GM12878 (cell line): ENCODE measurements at regions not wholly inside any gene's neighbourhood (a gene's known extent, or its start where the extent isn't known, plus 50 kb on each side); places are given as distances from the start of the nearest gene placed in this dataset.

Experiments used
- ATAC-seq: fragments of 200-7000 bp; cut with Tn5 transposase; 3 replicates; pipeline ENCODE4 v1.9.1; 2020; ENCODE audit warnings: mild to moderate bottlenecking, moderate library complexity
- BruUV-seq: library from RNA; stranded (reverse); fragments of 400-500 nt; replicated peaks from 2 replicates; lab custom pipeline; 2021; lab: Mats Ljungman, UMichigan
- CTCF ChIA-PET: fragments of 300-600 bp; sonication (Branson Sonifier 250); formaldehyde crosslinking; extraction: SDS; loops from one replicate; lab custom pipeline; 2021; ENCODE audit warnings: inconsistent platforms; lab: Yijun Ruan, JAX
- POLR2A ChIA-PET: fragments of 350-600 bp; formaldehyde crosslinking; extraction: SDS; loops from one replicate; lab custom pipeline; 2021; ENCODE audit warnings: inconsistent platforms; lab: Charles Lee
- RAD21 ChIA-PET: fragments of 300-600 bp; sonication (Branson Sonifier 250); formaldehyde crosslinking; loops from one replicate; lab custom pipeline; 2023; ENCODE audit warnings: antibody characterized with exemption; ENCODE audit not compliant: unreplicated experiment; lab: Charles Lee
- SMC1A ChIA-PET: fragments of 300-600 bp; sonication (Branson Sonifier 250); formaldehyde crosslinking; loops from one replicate; lab custom pipeline; 2023; ENCODE audit not compliant: unreplicated experiment, uncharacterized antibody; lab: Charles Lee
- DNase-seq: peaks from one replicate; pipeline ENCODE4 v3.0.0-alpha.2; 2011; ENCODE audit warnings: low read depth, low spot score
- FAIRE-seq: peaks from 3 replicates; lab custom pipeline; 2011; peaks lifted over from hg19 to GRCh38; lab: Jason Lieb, UNC
- H2AFZ ChIP-seq: 2 replicates; pipeline ENCODE4 v1.6.0; 2011; ENCODE audit warnings: low read depth, low read length, control low read depth; ENCODE audit not compliant: control insufficient read depth
- H3K27ac ChIP-seq: 2 replicates; pipeline ENCODE4 v1.5.1; 2011; ENCODE audit warnings: control low read depth; ENCODE audit not compliant: control insufficient read depth, insufficient read depth
- H3K27me3 ChIP-seq, 2 experiments: replicated peaks in 1 of 2; 2 replicates each; pipeline versions ENCODE4 v1.6.0 to v1.6.1; 2011; ENCODE audit warnings: low read length in 1 of 2; ENCODE audit not compliant: control insufficient read depth in 2 of 2, insufficient read depth in 2 of 2
- H3K36me3 ChIP-seq, 2 experiments: 2 replicates each; pipeline ENCODE4 v1.5.1; 2011; ENCODE audit warnings: low read length in 1 of 2; ENCODE audit not compliant: control insufficient read depth in 2 of 2, insufficient read depth in 2 of 2
- H3K4me1 ChIP-seq: 2 replicates; pipeline ENCODE4 v1.6.1; 2011; ENCODE audit warnings: mild to moderate bottlenecking, low read length, moderate library complexity, mixed read lengths; ENCODE audit not compliant: control insufficient read depth, insufficient read depth
- H3K4me2 ChIP-seq: 2 replicates; pipeline ENCODE4 v1.6.0; 2011; ENCODE audit warnings: control low read depth; ENCODE audit not compliant: control insufficient read depth, insufficient read depth
- H3K4me3 ChIP-seq: fragments of 200-600 bp; sonication (generic); 2 replicates; pipeline ENCODE4 v1.5.1; 2016
- H3K79me2 ChIP-seq: 2 replicates; pipeline ENCODE4 v1.6.0; 2011; ENCODE audit warnings: low read length; ENCODE audit not compliant: control insufficient read depth, insufficient read depth
- H3K9ac ChIP-seq: 2 replicates; pipeline ENCODE4 v1.8.0; 2011; ENCODE audit warnings: low read length, control low read depth, mixed read lengths; ENCODE audit not compliant: control insufficient read depth, insufficient read depth
- H3K9me3 ChIP-seq: replicated peaks from 3 replicates; pipeline ENCODE4 v1.5.1; 2011; ENCODE audit warnings: mild to moderate bottlenecking, low read length; ENCODE audit not compliant: control insufficient read depth, insufficient read depth
- H4K20me1 ChIP-seq: 2 replicates; pipeline ENCODE4 v1.6.0; 2011; ENCODE audit not compliant: control insufficient read depth, insufficient read depth
- CBFB ChIP-seq: IDR thresholded peaks from 2 replicates; pipeline ENCODE4 v1.6.1; 2016; ENCODE audit warnings: antibody characterized with exemption, low read depth
- CREB1 ChIP-seq: IDR thresholded peaks from 2 replicates; pipeline ENCODE4 v1.6.1; 2012; ENCODE audit warnings: low read depth, mild to moderate bottlenecking, inconsistent platforms
- ETV6 ChIP-seq, 2 experiments: fragments of 450-650 bp in 1 of 2; IDR thresholded peaks in 1 of 2; conservative IDR thresholded peaks in 1 of 2; 2 replicates each; pipeline ENCODE4 v1.6.1; 2014; ENCODE audit warnings: antibody characterized with exemption in 1 of 2, borderline replicate concordance in 1 of 2, low read depth in 1 of 2, mild to moderate bottlenecking in 1 of 2, moderate library complexity in 1 of 2
- HDGF ChIP-seq: fragments of 450-650 bp; IDR thresholded peaks from 2 replicates; pipeline ENCODE4 v1.6.1; 2016; ENCODE audit warnings: antibody characterized with exemption
- IRF4 ChIP-seq: IDR thresholded peaks from 2 replicates; pipeline ENCODE4 v1.6.1; 2011; ENCODE audit warnings: low read depth, low read length
- KLF5 ChIP-seq: fragments of 450-650 bp; IDR thresholded peaks from 2 replicates; pipeline ENCODE4 v1.6.1; 2014; ENCODE audit warnings: mild to moderate bottlenecking; ENCODE audit not compliant: partially characterized antibody
- SREBF1 ChIP-seq: IDR thresholded peaks from 2 replicates; pipeline ENCODE4 v1.6.1; 2012; ENCODE audit warnings: mild to moderate bottlenecking, low read length
- WGBS: methylation state at CpG from one replicate; pipeline ENCODE4 v1.1.6; 2016; ENCODE audit warnings: low lambda C conversion rate; ENCODE audit not compliant: insufficient replicate concordance, insufficient coverage; ENCODE audit errors: missing lambda C conversion rate; 5-methylcytosine and 5-hydroxymethylcytosine counted together
- in situ Hi-C: fragments of 300-500 bp; cut with MboI; formaldehyde crosslinking; loops from 9 replicates; pipeline ENCODE4 v1.14.3; 2018; ENCODE audit warnings: mixed read lengths
- intact Hi-C: fragments of 100-400 bp; cut with micrococcal nuclease; formaldehyde crosslinking; loops from one replicate; pipeline ENCODE4 v1.14.2; 2022; ENCODE audit not compliant: unreplicated experiment
- TF ChIP-seq, protein P1 (sequence below): fragments of 450-650 bp; IDR thresholded peaks from 2 replicates; pipeline ENCODE4 v1.6.1; 2017; ENCODE audit warnings: mild to moderate bottlenecking

DNA sequence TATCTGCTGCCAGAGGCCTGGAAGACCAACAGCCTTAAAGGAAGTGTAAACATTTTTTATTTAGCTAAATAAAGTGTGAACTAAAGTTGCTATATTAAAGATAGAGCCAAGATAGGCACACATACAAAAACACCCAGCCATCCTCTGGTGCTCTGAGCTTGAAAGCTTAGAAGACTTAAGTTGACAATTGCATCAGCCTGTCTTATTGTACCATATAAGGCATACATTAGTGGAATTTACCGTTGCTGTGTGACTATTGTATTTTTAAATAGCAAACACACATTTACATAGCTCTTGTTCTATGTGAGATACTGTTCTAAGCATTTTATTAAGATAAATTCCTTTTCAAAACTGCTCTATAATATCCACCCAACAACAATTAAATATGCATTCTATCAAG, 736.6 kb upstream of the ZEB2 start (continued):
- TF ChIP-seq KLF5 (no peak), HDGF (no peak), IRF4 (no peak), ETV6 (conservative IDR thresholded peaks at IDR 0.05 in 1 of 2, IDR thresholded peaks at IDR 0.05 in 1 of 2; ENCODE audit: borderline replicate concordance in 1 of 2, low read depth in 1 of 2) (no peak)
- TF ChIP-seq, all 136 proteins: peak for 0

DNA sequence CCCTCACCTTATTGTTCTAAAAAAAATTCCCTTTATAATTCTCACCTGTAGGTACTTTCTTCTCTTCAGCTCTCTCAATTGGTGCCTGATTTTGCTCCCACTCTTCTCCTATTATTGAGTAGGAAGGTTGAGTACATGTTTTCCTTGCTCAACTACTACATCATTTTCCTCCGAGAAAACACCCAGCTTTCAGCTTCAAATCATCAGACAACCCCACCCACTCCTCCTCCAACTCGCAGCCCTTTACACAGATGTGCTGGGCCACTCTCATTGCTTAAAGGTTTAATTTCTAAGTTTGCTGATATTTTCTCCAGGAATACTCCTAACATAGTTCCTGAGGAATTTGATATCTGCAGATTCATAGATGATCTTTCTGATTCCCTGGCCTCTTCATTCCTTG, 734.4 kb upstream of the ZEB2 start:
- CTCF ChIA-PET, result no interaction called here
- DNase-seq (no peak), FAIRE-seq (no peak), ATAC-seq (no peak)
- intact Hi-C loops (no loop called here), in situ Hi-C loops (no loop called here)
- BruUV-seq, result no TSS peak
- H3K9ac ChIP-seq, result no peak overlapping the region
- WGBS, result 17% methylated on average over 2 of the region's 2 CpGs
- H2AFZ ChIP-seq, result no peak overlapping the region
- RAD21 ChIA-PET, result no interaction called here
- POLR2A ChIA-PET, result no interaction called here
- H3K27me3 ChIP-seq, result no peaks in the 10 kb centered on the region
- H3K4me3 ChIP-seq, result no peak overlapping the region
- TF ChIP-seq SREBF1, result no peak
- TF ChIP-seq CREB1, result no peak
- no peak for TF ChIP-seq CBFB
- TF ChIP-seq, protein P1, sequence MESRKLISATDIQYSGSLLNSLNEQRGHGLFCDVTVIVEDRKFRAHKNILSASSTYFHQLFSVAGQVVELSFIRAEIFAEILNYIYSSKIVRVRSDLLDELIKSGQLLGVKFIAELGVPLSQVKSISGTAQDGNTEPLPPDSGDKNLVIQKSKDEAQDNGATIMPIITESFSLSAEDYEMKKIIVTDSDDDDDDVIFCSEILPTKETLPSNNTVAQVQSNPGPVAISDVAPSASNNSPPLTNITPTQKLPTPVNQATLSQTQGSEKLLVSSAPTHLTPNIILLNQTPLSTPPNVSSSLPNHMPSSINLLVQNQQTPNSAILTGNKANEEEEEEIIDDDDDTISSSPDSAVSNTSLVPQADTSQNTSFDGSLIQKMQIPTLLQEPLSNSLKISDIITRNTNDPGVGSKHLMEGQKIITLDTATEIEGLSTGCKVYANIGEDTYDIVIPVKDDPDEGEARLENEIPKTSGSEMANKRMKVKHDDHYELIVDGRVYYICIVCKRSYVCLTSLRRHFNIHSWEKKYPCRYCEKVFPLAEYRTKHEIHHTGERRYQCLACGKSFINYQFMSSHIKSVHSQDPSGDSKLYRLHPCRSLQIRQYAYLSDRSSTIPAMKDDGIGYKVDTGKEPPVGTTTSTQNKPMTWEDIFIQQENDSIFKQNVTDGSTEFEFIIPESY, result no peak
- H4K20me1 ChIP-seq, result no peaks in the 10 kb centered on the region
- H3K4me2 ChIP-seq, result no peak overlapping the region
- H3K27ac ChIP-seq, result no peak overlapping the region
- H3K79me2 ChIP-seq, result no peaks in the 10 kb centered on the region
- SMC1A ChIA-PET, result no interaction called here
- no peaks in the 10 kb centered on the region for H3K4me1 ChIP-seq
- no peaks in the 10 kb centered on the region for H3K9me3 ChIP-seq
- H3K36me3 ChIP-seq, result no peaks in the 10 kb centered on the region
